ENCODE measurements at regions not wholly inside any gene's neighbourhood (a gene's known extent, or its start where the extent isn't known, plus 50 kb on each side); places are given as distances from the start of the nearest gene placed in this dataset.

- DNase-seq (ENCODE audit: low read depth): no peak
Measured at GRCh38 chr5:159819591-159820411, 96.5 kb upstream of the ADRA1B start.

DNA sequence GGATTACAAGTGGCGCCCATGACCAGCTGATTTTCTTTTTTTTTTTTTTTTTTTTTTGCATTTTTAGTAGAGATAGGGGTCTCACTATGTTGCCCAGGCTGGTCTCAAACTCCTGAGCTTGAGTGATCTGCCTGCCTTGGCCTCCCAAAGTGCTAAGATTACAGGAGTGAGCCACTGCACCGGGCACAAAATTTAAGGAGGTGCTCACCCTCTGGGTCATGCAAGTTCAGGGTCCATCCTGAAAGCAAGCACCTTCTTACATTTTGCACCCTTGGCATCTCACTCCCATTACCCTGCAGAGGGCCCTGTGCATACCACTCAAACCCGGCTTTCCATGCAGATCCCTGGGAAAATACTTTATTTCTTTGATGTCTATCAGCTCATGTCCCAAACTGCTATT is 95.6 kb upstream of the ADRA1B start:
- no peak for DNase-seq (ENCODE audit: low read depth)

- DNase-seq (ENCODE audit: low read depth): no peak
Measured at GRCh38 chr5:159821461-159821940, 94.8 kb upstream of the ADRA1B start.

GRCh38 chr5:159824188-159825161 is 91.8 kb upstream of the ADRA1B start:
- no peak for DNase-seq (ENCODE audit: low read depth)

- no peak for DNase-seq (ENCODE audit: low read depth)
Measured at GRCh38 chr5:159825551-159826051, 90.7 kb upstream of the ADRA1B start.

GRCh38 chr5:159826351-159827214 is 89.7 kb upstream of the ADRA1B start:
- no peak for DNase-seq (ENCODE audit: low read depth)

GRCh38 chr5:159827861-159828260 is 88.4 kb upstream of the ADRA1B start:
- DNase-seq (ENCODE audit: low read depth): no peak

- DNase-seq (ENCODE audit: low read depth): no peak
Measured at GRCh38 chr5:159832073-159832472, 84.2 kb upstream of the ADRA1B start.

GRCh38 chr5:159833088-159833487 is 83.2 kb upstream of the ADRA1B start:
- DNase-seq (ENCODE audit: low read depth): no peak

DNA sequence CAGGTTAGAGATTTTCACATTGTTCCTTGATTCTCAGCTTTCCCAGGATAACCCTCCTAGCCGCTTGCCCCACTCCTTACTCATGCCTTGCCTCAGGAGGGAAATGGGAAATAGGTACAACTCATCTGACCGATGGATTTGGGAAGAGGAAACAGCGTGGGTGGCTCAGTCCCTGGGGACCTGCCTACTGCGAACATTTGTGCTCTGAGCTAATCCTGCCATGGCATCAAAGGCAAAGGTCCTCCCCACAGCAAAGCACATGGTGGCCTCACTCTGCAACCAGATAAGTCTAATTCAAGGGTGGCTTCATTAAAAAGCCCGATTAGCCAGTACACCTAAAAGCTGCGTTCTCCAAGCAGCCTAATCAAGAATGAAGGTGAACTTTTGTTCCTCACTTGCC is 82.4 kb upstream of the ADRA1B start:
- no peak for DNase-seq (ENCODE audit: low read depth)

DNA sequence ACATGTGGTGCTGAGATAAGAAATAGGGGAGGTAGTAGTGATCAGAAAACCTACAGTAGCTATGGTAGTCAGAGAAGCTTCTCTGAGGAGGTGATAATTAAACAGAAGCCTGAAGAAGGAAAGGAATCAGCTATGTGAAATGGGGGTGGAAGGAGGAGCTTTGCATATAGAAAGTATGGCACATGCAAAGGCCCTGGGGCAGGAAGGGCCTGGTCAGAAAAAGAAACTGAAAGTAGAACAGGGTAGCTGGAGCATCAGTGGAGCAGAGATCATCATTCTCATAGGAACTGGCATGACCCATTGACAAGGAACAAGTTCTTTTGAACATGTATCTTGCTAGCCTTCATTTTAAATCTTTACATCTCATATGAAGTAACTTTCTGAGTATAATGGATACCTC is 80.7 kb upstream of the ADRA1B start:
- DNase-seq (ENCODE audit: low read depth): no peak

DNA sequence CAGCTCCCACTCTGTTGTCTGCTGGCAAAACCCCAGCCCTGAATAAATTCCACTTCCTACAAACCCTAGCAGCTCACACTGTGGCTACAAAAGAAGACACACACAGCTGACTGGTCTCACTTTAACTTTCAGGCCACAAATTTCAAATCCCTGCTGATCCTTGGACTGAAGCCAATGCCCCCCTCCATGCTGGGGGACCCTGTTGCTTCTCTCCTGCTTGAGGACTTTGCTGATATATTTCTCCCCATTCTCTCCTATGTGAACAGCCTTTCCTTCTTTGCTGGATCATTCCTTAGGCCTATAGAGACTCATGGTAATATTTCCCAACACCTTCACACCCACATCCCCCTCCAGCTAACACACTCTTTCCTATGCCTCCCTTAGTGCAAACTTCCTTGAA is 79.6 kb upstream of the ADRA1B start:
- DNase-seq (ENCODE audit: low read depth): no peak

- no peak for DNase-seq (ENCODE audit: low read depth)
Measured at GRCh38 chr5:159837860-159838259, 78.4 kb upstream of the ADRA1B start.

DNA sequence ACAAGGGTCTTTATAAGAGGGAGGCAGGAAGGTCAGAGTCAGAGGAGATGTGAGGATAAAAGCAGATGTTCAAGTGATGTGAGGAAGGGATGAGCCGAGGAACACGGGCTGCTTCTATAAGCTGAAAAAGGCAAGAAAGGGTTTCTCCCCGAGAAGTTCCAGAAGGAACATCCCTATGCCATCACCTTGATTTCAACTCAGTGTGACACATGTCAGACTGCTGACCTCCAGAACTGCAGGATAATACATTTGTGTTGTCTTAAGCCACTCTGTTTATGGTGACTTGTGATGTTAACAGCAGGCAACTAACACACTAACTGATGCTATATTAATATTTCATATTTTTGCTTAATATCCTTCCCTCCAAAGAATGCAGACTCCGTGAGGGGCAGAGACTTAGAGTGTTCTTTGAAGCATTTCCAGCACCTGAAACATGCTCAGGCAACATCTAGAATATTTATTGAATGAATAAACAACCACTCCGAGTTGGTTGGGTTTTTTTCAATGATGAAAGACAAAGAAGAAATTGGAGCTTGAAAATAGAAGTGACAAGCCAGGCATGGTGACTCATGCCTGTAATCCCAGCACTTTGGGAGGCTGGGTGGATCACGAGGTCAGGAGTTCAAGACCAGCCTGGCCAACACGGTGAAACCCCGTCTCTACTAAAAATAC is 77.6 kb upstream of the ADRA1B start:
- no peak for DNase-seq (ENCODE audit: low read depth)

- no peak for DNase-seq (ENCODE audit: low read depth)
Measured at GRCh38 chr5:159844267-159845121, 71.8 kb upstream of the ADRA1B start.

DNA sequence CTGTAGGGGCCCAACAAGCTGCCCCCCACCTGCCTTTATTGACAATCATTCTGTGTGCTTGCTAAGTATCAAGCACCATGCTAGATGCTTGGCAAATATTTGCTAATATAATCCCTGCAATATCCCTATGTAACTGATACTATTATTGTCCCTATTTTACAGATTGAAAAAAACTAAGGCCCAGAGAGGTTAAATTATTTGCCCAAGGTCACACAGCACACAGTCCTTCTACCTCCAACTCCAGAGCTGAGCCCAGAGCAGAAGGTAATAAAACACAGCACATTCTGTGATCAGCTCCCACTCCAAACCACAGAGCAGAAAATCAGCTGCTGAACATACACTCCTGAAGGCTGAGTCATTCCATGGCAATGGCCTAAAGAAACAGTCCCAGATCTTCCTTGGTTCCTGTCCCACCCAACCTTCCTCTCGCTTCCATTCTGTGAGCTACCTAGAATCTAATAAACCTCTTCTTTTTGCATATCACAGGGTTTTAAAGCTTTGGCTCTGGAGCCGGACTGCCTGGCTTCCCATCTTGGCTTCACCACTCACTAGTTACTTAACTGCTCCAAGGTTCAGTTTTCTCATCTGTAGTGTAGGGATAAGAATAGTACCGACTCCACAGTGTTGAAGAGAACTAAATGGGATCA is 66.7 kb upstream of the ADRA1B start:
- no peak for DNase-seq (ENCODE audit: low read depth)

DNA sequence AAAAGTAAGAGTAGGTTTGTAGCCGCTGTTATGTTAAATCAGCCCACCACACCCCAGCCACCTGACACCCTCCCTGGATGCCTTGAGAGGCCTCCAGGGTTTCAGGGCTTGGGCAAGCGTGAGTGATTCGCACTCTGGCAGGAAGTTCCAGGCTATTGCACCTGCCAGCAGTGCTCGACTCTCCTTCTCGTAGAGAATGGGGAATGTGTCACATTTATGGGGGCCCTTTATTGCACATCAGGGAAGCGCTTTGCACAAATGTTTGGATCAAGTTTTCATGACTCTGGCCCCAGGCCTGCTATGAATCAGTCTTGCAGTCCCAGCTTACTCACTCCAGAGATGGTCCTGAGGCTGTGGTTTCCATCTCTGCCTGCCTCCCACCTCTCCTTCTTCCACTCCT is 66.1 kb upstream of the ADRA1B start:
- no peak for DNase-seq (ENCODE audit: low read depth)

DNA sequence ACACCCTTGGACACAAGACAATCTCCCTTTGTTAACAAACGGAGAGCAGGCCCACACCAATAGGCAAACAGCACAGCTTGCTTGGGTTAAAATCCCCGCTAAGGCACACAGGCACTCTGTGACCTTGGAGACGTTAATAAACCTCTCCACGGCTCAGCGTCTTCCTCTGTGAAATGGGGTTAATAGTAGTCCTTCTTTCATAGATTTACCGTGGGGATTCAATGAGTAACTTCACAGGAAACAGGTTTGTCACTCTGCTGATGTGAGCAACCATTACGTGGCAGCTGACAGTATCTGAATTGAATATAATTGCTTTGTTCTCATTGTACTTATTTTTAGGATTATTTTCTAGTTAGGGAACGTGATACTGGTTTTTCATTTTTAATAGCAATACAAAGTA is 65.2 kb upstream of the ADRA1B start:
- DNase-seq (ENCODE audit: low read depth): no peak

- no peak for DNase-seq (ENCODE audit: low read depth)
Measured at GRCh38 chr5:159854916-159855315, 61.4 kb upstream of the ADRA1B start.

Measured in stimulated activated CD8-positive, alpha-beta memory T cell treated with anti-CD3 and anti-CD28 coated beads, Interleukin-7, amount 100 ng/mL, for 24 hours (primary cell).